Mucosa of gallbladder (tissue), 1 donor: ENCODE measurements at regions not wholly inside any gene's neighbourhood (a gene's known extent, or its start where the extent isn't known, plus 50 kb on each side); places are given as distances from the start of the nearest gene placed in this dataset.
"Not testable (repeated sequence)": the region's sequence is repeated elsewhere in the genome, so short reads cannot be mapped to it uniquely, and the experiment has no call there.

ENCODE experiments used
- DNase-seq: peaks from one replicate; pipeline ENCODE4 v3.0.0-alpha.2; 2020; ENCODE audit warnings: low spot score
- donor health status: DM: no; HTN: no; CAD: no.

GRCh38 chr6:163773646-163774045 is 359.1 kb downstream of the QKI start:
- no peak for DNase-seq

- no peak for DNase-seq
Observed at GRCh38 chr6:163772701-163773100, 358.2 kb downstream of the QKI start.

- no peak for DNase-seq
Observed at GRCh38 chr6:163771180-163771579, 356.7 kb downstream of the QKI start.

GRCh38 chr6:163768905-163769304 is 354.4 kb downstream of the QKI start:
- DNase-seq, result no peak

GRCh38 chr6:163766936-163767335 is 352.4 kb downstream of the QKI start:
- DNase-seq, result no peak

- no peak for DNase-seq
Observed at GRCh38 chr6:163765335-163765734, 350.8 kb downstream of the QKI start.

GRCh38 chr6:163764565-163764964 is 350.0 kb downstream of the QKI start:
- no peak for DNase-seq

- no peak for DNase-seq
Observed at GRCh38 chr6:163761481-163761880, 347.0 kb downstream of the QKI start.

GRCh38 chr6:163760860-163761259 is 346.3 kb downstream of the QKI start:
- DNase-seq, result no peak

GRCh38 chr6:163759542-163759941 is 345.0 kb downstream of the QKI start:
- DNase-seq, result no peak

- no peak for DNase-seq
Observed at GRCh38 chr6:163757520-163757919, 343.0 kb downstream of the QKI start.

GRCh38 chr6:163756079-163756478 is 341.6 kb downstream of the QKI start:
- no peak for DNase-seq

- DNase-seq, result no peak
Observed at GRCh38 chr6:163754866-163755265, 340.3 kb downstream of the QKI start.

GRCh38 chr6:163753430-163753829 is 338.9 kb downstream of the QKI start:
- DNase-seq, result no peak

- DNase-seq, result no peak
Observed at GRCh38 chr6:163752446-163752845, 337.9 kb downstream of the QKI start.

- no peak for DNase-seq
Observed at GRCh38 chr6:163751032-163751525, 336.6 kb downstream of the QKI start.

GRCh38 chr6:163750431-163751031 is 336.0 kb downstream of the QKI start:
- no peak for DNase-seq

- DNase-seq, result no peak
Observed at GRCh38 chr6:163748886-163749285, 334.4 kb downstream of the QKI start.

- no peak for DNase-seq
Observed at GRCh38 chr6:163748036-163748435, 333.5 kb downstream of the QKI start.

GRCh38 chr6:163747058-163747457 is 332.5 kb downstream of the QKI start:
- DNase-seq, result not testable (repeated sequence)

GRCh38 chr6:163745536-163746400 is 331.2 kb downstream of the QKI start:
- DNase-seq, result no peak

- DNase-seq, result no peak
Observed at GRCh38 chr6:163744256-163744925, 329.9 kb downstream of the QKI start.

- no peak for DNase-seq
Observed at GRCh38 chr6:163743796-163744195, 329.3 kb downstream of the QKI start.
